ENCODE measurements at regions not wholly inside any gene's neighbourhood (a gene's known extent, or its start where the extent isn't known, plus 50 kb on each side); places are given as distances from the start of the nearest gene placed in this dataset.

GRCh38 chr14:101364503-101365328, 196.6 kb upstream of the DIO3 start:
- DNase-seq, result no peak

DNA sequence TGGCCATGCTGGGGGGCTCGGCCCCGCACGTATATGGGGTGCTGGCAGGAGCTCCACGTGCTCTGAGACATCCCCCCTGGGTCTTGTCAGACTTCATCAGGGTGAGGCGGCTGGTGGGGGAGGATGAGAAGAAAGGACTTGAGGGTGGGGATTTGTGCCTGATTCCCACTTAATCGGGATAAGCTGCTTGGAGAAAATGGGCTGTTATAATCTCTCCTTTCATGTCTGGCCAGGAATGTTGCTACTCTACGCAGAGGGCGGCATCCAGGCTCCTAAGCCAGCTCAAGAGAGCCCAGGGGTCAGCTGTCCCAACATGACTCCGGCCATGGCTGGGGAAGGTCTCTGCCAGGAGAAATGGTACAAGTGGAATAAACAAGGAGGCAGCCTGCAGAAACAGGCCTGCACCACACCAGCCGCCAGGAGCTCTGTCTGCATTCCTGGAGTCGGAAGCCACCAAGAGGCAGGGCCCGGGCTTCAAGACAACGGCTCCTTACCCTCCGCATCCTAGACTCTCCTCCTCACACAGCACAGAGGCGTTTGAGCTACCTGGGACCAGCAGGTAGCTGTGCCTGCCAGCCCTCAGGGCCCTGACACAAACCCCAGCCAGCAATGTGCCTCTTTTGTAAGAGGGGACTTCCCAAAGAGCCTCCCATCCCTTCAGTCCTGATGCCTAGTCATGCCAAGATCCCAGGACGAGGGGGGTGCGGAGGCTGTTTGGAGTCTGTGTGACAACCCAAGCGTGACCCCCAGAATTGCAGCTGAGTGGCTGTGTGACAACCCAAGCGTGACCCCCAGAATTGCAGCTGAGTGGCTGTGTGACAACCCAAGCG, 195.8 kb upstream of the DIO3 start:
- no peak for DNase-seq

GRCh38 chr14:101367421-101368261, 193.7 kb upstream of the DIO3 start:
- no peak for DNase-seq

GRCh38 chr14:101368629-101369028, 192.7 kb upstream of the DIO3 start:
- DNase-seq, result no peak

DNA sequence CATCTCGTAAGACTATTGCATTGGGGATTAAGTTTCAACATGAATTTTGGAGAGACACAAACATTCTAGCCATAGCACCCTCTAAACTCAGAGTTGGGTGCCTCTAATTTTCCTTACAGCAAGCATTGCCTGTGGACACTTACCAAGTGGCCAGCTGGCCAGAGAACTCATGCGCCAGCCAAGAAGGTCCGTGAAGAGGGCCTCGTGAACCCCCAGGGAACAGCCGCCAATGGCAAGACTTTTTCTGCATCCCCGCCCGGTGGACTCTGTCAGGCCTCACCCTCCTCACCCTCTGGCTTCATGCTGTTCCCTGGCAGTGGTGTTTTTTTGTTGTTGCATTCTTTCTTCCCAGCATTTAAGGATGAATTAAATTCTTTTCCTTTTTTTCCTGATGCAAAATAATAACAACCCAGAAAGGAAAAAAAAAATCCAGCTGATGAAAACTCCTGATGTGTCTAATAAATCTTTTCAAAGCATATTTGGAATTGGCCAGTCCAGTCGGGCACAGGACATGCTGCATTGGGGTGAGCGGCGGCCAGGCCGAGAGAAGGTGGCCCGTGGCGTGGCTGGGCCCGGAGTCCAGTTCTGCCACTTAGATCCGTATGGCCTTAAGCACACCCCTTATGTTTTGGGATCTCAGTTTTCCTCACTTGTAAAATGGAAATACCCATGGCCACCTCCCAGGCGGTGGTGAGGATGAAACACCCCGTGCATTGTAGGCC, 191.9 kb upstream of the DIO3 start:
- DNase-seq, result no peak

DNA sequence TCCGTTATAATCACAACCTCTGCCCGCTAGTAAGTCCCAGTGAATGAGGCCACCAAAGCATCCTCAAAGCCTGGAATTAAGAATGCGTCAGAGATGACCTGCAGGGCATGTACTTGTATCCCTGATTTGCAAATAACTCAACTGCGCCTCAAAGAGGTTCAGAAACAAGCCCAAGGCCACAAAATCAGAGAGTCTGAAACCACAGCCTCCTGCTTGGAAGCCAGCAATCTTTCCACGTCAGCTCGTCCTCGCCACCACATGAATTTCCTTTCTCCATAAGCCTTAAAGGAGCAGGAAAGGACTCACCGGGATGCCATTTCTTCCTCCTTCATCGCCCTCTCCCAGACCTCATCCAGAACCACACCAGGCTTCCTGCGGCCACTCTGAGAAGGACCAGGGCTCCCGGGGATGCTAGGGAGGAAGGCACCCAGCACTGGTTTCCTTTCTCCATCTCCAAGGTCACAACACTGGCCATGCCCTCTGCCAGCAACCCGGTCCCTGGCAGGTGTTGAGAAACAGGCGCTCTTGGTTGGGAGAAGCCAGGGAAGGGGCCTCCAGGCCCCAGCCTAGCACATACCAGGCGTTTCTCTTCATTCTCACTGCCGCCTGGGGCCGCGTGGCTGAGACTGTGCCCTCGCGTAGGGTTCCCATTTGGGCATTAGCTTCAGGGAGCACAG, 191.2 kb upstream of the DIO3 start:
- DNase-seq, result no peak

DNA sequence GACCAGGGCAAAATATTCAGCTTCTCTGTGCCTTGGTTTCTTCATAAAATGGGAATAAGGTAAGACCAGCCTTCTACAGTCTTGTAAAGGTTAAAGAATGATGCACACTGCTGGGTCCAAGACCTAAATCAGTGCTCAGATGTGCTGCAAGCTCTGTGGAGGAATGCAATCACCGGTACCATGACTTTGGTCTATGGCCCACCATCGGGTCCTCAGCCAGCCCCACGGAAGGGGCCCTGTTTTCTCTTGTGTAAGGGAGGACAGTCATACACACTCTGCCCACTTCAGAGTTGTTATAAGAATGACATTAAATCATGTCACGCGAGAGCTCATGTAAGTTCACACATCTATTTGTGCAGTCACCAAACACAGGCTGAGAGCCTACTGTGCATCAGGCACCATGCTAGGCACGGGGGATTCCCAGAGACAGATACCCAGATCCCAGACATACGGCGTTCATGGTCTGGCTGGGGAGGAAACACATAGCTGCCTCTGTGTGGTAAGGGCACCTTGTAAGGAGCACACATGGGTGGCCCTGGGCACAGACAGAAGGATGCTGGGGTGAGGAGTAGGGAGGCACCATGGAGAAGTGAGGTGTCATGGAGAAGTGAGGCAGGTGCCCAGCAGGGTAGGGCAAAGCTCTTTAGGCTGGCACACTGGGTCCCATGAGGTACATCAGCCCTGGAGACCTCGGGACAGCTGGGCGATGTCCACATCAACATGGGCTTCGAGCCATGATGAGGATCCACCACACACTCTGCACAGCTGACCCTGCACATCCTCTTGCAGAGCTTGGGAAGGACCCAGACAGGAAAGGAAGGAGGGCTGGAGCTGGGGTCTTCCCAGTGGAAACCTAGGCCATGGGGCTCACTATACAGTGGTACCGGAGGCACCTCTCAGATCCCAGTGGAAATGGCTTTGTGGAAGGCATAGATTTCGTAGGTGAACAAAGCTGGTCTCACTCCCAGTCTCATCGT, 190.4 kb upstream of the DIO3 start:
- DNase-seq, result no peak

- no peak for DNase-seq
Measured at GRCh38 chr14:101371799-101372793, 189.2 kb upstream of the DIO3 start.

- DNase-seq, result no peak
Measured at GRCh38 chr14:101372894-101373620, 188.2 kb upstream of the DIO3 start.

GRCh38 chr14:101373690-101374295, 187.5 kb upstream of the DIO3 start:
- DNase-seq, result no peak

- no peak for DNase-seq
Measured at GRCh38 chr14:101374373-101375338, 186.6 kb upstream of the DIO3 start.

- no peak for DNase-seq
Measured at GRCh38 chr14:101377069-101377468, 184.2 kb upstream of the DIO3 start.

- DNase-seq, result no peak
Measured at GRCh38 chr14:101379842-101380241, 181.5 kb upstream of the DIO3 start.

GRCh38 chr14:101380512-101380911, 180.8 kb upstream of the DIO3 start:
- no peak for DNase-seq

- DNase-seq, result no peak
Measured at GRCh38 chr14:101380940-101381339, 180.4 kb upstream of the DIO3 start.

- DNase-seq, result no peak
Measured at GRCh38 chr14:101383737-101384338, 177.5 kb upstream of the DIO3 start.

Measured in activated CD4-positive, alpha-beta T cell treated with anti-CD3 and anti-CD28 coated beads for 48 hours (primary cell).